Caco-2 (cell line): ENCODE measurements at regions not wholly inside any gene's neighbourhood (a gene's known extent, or its start where the extent isn't known, plus 50 kb on each side); places are given as distances from the start of the nearest gene placed in this dataset.
A peak's percentile ranks its signal among the peaks of the same experiment; 100 is the strongest.

Experiments used
- BruUV-seq: library from RNA; stranded (reverse); fragments of 400-500 nt; replicated peaks from 2 replicates; lab custom pipeline; 2021; lab: Mats Ljungman, UMichigan
- CTCF ChIA-PET: fragments of 300-600 bp; sonication (Branson Sonifier 250); formaldehyde crosslinking; loops from one replicate; lab custom pipeline; 2022; ENCODE audit warnings: antibody characterized with exemption; lab: Charles Lee
- POLR2A ChIA-PET: fragments of 300-600 bp; sonication (Branson Sonifier 250); formaldehyde crosslinking; loops from one replicate; lab custom pipeline; 2022; ENCODE audit warnings: antibody characterized with exemption; lab: Charles Lee
- DNase-seq, 2 experiments: peaks; one replicate each; pipeline versions ENCODE4 v3.0.0 to v3.0.0-alpha.2; 2020 to 2022
- H3K27me3 ChIP-seq: replicated peaks from 2 replicates; pipeline ENCODE4 v1.6.0; 2011; ENCODE audit warnings: low read length; ENCODE audit not compliant: control insufficient read depth, insufficient read depth
- H3K36me3 ChIP-seq: 2 replicates; pipeline ENCODE4 v1.5.1; 2011; ENCODE audit warnings: low read length; ENCODE audit not compliant: control insufficient read depth, insufficient read depth
- H3K4me1 ChIP-seq: fragments of 250-450 bp; sonication (Bioruptor Pico); 2 replicates; pipeline ENCODE4 v1.5.1; 2020; ENCODE audit warnings: mild to moderate bottlenecking
- H3K4me3 ChIP-seq: 2 replicates; pipeline ENCODE4 v1.5.1; 2011; ENCODE audit warnings: low read depth, mild to moderate bottlenecking, control low read depth, low read length
- H3K9me3 ChIP-seq: fragments of 250-450 bp; sonication (Bioruptor Pico); 2 replicates; pipeline ENCODE4 v1.5.1; 2020; ENCODE audit warnings: mild to moderate bottlenecking, moderate library complexity
- H3K27ac Mint-ChIP-seq: one replicate; pipeline ENCODE4 v1.8.0; 2022; ENCODE audit warnings: mixed read lengths; ENCODE audit not compliant: unreplicated experiment
- H3K27me3 Mint-ChIP-seq: one replicate; pipeline ENCODE4 v1.8.0; 2022; ENCODE audit warnings: mixed read lengths; ENCODE audit not compliant: insufficient read depth, unreplicated experiment
- H3K36me3 Mint-ChIP-seq: one replicate; pipeline ENCODE4 v1.8.0; 2022; ENCODE audit warnings: mild to moderate bottlenecking, mixed read lengths; ENCODE audit not compliant: insufficient read depth, unreplicated experiment
- H3K4me1 Mint-ChIP-seq: one replicate; pipeline ENCODE4 v1.8.0; 2022; ENCODE audit warnings: low read depth, mixed read lengths; ENCODE audit not compliant: unreplicated experiment
- H3K4me3 Mint-ChIP-seq: one replicate; pipeline ENCODE4 v1.8.0; 2022; ENCODE audit warnings: mild to moderate bottlenecking, moderate library complexity, mixed read lengths; ENCODE audit not compliant: unreplicated experiment
- H3K9me3 Mint-ChIP-seq: one replicate; pipeline ENCODE4 v1.8.0; 2022; ENCODE audit warnings: mixed read lengths; ENCODE audit not compliant: unreplicated experiment
- CTCF ChIP-seq, 2 experiments: fragments of 200-600 bp in 1 of 2; IDR thresholded peaks; 1 replicate in 1 of 2; 2 replicates in 1 of 2; pipeline versions ENCODE4 v1.5.1 to v1.8.0; 2011 to 2022; ENCODE audit warnings: antibody characterized with exemption in 1 of 2, control low read depth in 1 of 2, inconsistent platforms in 1 of 2, low read depth in 1 of 2, low read length in 1 of 2, mild to moderate bottlenecking in 1 of 2, moderate library complexity in 1 of 2; ENCODE audit not compliant: insufficient read depth in 1 of 2, severe bottlenecking in 1 of 2, unreplicated experiment in 1 of 2
- intact Hi-C: fragments of 100-400 bp; cut with micrococcal nuclease; formaldehyde crosslinking; loops from one replicate; pipeline ENCODE4 v1.10.0; 2022; ENCODE audit not compliant: unreplicated experiment

DNA sequence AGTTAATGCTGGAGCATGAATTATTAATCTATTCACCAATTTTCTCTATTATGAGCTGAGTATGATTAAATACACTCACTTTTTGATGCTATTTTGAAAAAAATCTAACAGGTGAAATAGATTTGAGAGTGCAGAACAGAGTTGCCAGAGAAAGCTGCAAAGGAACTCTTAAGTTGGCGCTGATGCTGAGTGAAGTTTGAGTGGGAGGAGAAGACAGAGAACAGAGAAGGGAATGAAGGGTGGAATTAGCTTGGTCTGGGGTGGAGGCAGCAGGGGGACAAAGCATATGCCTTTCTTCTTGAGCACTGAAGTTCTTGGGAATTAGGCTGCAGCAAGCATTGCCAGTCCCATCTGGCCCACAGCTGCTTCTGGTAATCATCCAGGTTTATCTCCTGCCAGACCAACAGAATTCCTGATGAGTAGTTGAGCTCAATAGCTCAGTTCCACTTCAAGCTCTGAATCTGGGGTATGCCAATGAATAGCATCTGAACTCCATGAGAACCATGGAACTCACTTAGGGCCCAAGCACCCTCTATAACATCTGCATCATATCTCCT is 290.1 kb downstream of the HINT1 start:
- DNase-seq = no peak
- no peaks in the 10 kb centered on the region for H3K9me3 ChIP-seq
- no peak overlapping the region for H3K4me3 ChIP-seq
- ChIA-PET POLR2A (no interaction called here), CTCF (no interaction called here)
- intact Hi-C loops = no loop called here
- Mint-ChIP-seq H3K36me3 (no peaks in the 10 kb centered on the region), H3K4me3 (no peak overlapping the region), H3K27ac (no peak overlapping the region), H3K4me1 (peaks cover 7% of the 10 kb centered on the region), H3K27me3 (no peaks in the 10 kb centered on the region), H3K9me3 (no peaks in the 10 kb centered on the region)
- H3K4me1 ChIP-seq = no peaks in the 10 kb centered on the region
- no TSS peak for BruUV-seq
- no peak for TF ChIP-seq CTCF (IDR thresholded peaks at IDR 0.05; ENCODE audit: insufficient read depth in 1 of 2, low read depth in 1 of 2, low read length in 1 of 2, severe bottlenecking in 1 of 2, unreplicated experiment in 1 of 2)
- no peaks in the 10 kb centered on the region for H3K36me3 ChIP-seq
- no peaks in the 10 kb centered on the region for H3K27me3 ChIP-seq

DNA sequence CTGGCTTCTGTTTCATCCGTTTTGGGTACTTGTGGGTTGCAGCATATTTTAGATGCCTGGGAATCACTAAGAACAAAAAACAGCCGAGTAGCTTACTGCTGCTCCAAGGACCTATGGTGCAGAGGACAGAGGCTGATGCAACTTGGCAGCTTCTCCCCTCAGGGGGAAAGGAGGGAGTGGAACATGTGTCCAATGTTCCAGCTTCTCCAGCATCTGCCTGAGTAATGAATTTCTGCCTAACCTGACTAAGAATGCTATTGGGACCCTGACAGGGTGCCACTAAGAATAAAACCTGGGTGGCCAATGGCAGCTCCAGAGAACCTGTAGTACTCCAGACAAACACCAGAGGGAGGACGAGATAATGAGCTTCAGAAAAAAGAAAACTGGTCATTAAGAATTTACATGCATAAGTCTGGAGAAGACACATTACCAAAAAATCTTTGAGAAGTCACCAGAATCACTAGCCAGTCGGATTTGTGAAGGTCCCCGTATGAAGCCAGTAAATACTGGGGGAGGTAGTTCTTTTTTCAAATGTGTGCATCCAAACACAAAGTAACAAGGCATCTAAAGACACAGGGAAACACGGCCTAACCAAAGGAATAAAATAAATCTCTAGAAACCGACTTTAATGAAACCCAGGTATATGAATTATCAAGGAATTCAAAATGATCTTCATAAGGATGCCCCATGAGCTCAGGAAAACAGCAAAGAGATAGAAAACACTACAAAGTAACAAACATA is 293.5 kb downstream of the HINT1 start:
- peak in 1 of 2 experiments; percentile 58 for DNase-seq
- no peaks in the 10 kb centered on the region for H3K36me3 ChIP-seq
- Mint-ChIP-seq H3K4me1 (peaks cover 15% of the 10 kb centered on the region), H3K27me3 (no peaks in the 10 kb centered on the region), H3K4me3 (no peak overlapping the region), H3K9me3 (no peaks in the 10 kb centered on the region), H3K27ac (no peak overlapping the region), H3K36me3 (no peaks in the 10 kb centered on the region)
- H3K9me3 ChIP-seq = no peaks in the 10 kb centered on the region
- TF ChIP-seq CTCF (IDR thresholded peaks at IDR 0.05; ENCODE audit: insufficient read depth in 1 of 2, low read depth in 1 of 2, low read length in 1 of 2, severe bottlenecking in 1 of 2, unreplicated experiment in 1 of 2) = peak; percentile 70 to 73
- H3K4me1 ChIP-seq = peaks cover 7% of the 10 kb centered on the region; the same call in 1 of the 2 replicates
- ChIA-PET CTCF (interaction anchor here (0.5 to 1.0 kb wide), 5 partner anchors 19 to 162 kb away, joined by 4 to 5 read pairs (median 4); no protein-coding TSS in a partner anchor), POLR2A (no interaction called here)
- H3K27me3 ChIP-seq = no peaks in the 10 kb centered on the region
- intact Hi-C loops = loop anchor here (1.0 kb wide), 4 partner anchors 26 to 239 kb away; no protein-coding TSS in a partner anchor
- H3K4me3 ChIP-seq = no peak overlapping the region
- no TSS peak for BruUV-seq

- Histone ChIP-seq H3K4me1 (peaks cover 7% of the 10 kb centered on the region; the same call in 1 of the 2 replicates), H3K27me3 (no peaks in the 10 kb centered on the region), H3K36me3 (no peaks in the 10 kb centered on the region), H3K9me3 (no peaks in the 10 kb centered on the region), H3K4me3 (no peak overlapping the region)
- BruUV-seq = no TSS peak
- no peak for TF ChIP-seq CTCF (IDR thresholded peaks at IDR 0.05; ENCODE audit: insufficient read depth in 1 of 2, low read depth in 1 of 2, low read length in 1 of 2, severe bottlenecking in 1 of 2, unreplicated experiment in 1 of 2)
- Mint-ChIP-seq H3K9me3 (no peaks in the 10 kb centered on the region), H3K27ac (no peak overlapping the region), H3K4me3 (no peak overlapping the region), H3K4me1 (peaks cover 15% of the 10 kb centered on the region), H3K27me3 (no peaks in the 10 kb centered on the region), H3K36me3 (no peaks in the 10 kb centered on the region)
- POLR2A ChIA-PET = no interaction called here
- DNase-seq = no peak
- intact Hi-C loops = loop anchor here (1.0 kb wide), 4 partner anchors 27 to 240 kb away; no protein-coding TSS in a partner anchor
- CTCF ChIA-PET = interaction anchor here (0.5 to 0.6 kb wide), 2 partner anchors 18 to 163 kb away, joined by 4 read pairs; no protein-coding TSS in a partner anchor
These were observed 294.4 kb downstream of the HINT1 start for GRCh38 chr5:130870691-130871090.
